OCI-LY7 (cell line): ENCODE measurements at regions not wholly inside any gene's neighbourhood (a gene's known extent, or its start where the extent isn't known, plus 50 kb on each side); places are given as distances from the start of the nearest gene placed in this dataset.

ENCODE experiments used
- BruUV-seq: library from RNA; stranded (reverse); fragments of 400-500 nt; replicated peaks from 2 replicates; lab custom pipeline; 2021; lab: Mats Ljungman, UMichigan
- CTCF ChIA-PET: fragments of 300-600 bp; sonication (Branson Sonifier 250); formaldehyde crosslinking; loops from one replicate; lab custom pipeline; 2022; ENCODE audit warnings: antibody characterized with exemption; ENCODE audit not compliant: unreplicated experiment; lab: Charles Lee
- POLR2A ChIA-PET: fragments of 300-600 bp; sonication (Branson Sonifier 250); formaldehyde crosslinking; loops from one replicate; lab custom pipeline; 2022; ENCODE audit warnings: antibody characterized with exemption; lab: Charles Lee
- DNase-seq: peaks from one replicate; pipeline ENCODE4 v3.0.0-alpha.2; 2015; ENCODE audit warnings: low spot score
- H2AFZ ChIP-seq: fragments of 200-600 bp; sonication (generic), shearing (Covaris generic); 2 replicates; pipeline ENCODE4 v1.6.1; 2014; ENCODE audit warnings: mild to moderate bottlenecking, antibody characterized with exemption, low read length, moderate library complexity
- H3K27ac ChIP-seq: fragments of 200-600 bp; sonication (generic); 2 replicates; pipeline ENCODE4 v1.5.1; 2014; ENCODE audit warnings: mixed run types, low read depth, mild to moderate bottlenecking, moderate library complexity, low read length, inconsistent platforms; ENCODE audit not compliant: poor library complexity, severe bottlenecking
- H3K36me3 ChIP-seq: fragments of 200-600 bp; sonication (generic); 2 replicates; pipeline ENCODE4 v1.6.1; 2014; ENCODE audit warnings: mild to moderate bottlenecking, antibody characterized with exemption, low read length, moderate library complexity, mixed read lengths; ENCODE audit not compliant: insufficient read depth
- H3K4me1 ChIP-seq: fragments of 200-600 bp; sonication (generic); 2 replicates; pipeline ENCODE4 v1.5.1; 2014; ENCODE audit warnings: mild to moderate bottlenecking, low read length; ENCODE audit not compliant: insufficient read depth, poor library complexity, severe bottlenecking
- H3K4me2 ChIP-seq: fragments of 200-600 bp; sonication (generic); 2 replicates; pipeline ENCODE4 v1.6.1; 2014; ENCODE audit warnings: mild to moderate bottlenecking, low read length
- H3K4me3 ChIP-seq: fragments of 200-600 bp; sonication (generic); 2 replicates; pipeline ENCODE4 v1.5.1; 2014; ENCODE audit warnings: mild to moderate bottlenecking, low read depth, low read length; ENCODE audit not compliant: poor library complexity, severe bottlenecking
- H3K79me2 ChIP-seq: fragments of 200-600 bp; sonication (generic); 2 replicates; pipeline ENCODE4 v1.6.1; 2016; ENCODE audit warnings: low read depth, mild to moderate bottlenecking, low read length, moderate library complexity, mixed read lengths; ENCODE audit not compliant: insufficient read depth
- H3K9me2 ChIP-seq: fragments of 200-600 bp; sonication (generic); 2 replicates; pipeline ENCODE4 v1.6.1; 2016; ENCODE audit warnings: mild to moderate bottlenecking, low read length, mixed read lengths; ENCODE audit not compliant: insufficient read depth
- H3K9me3 ChIP-seq: fragments of 200-600 bp; sonication (generic); 2 replicates; pipeline ENCODE4 v1.6.1; 2014; ENCODE audit warnings: mild to moderate bottlenecking, mixed run types, low read length, mixed read lengths
- H4K20me1 ChIP-seq: fragments of 200-600 bp; sonication (generic); 2 replicates; pipeline ENCODE4 v1.6.1; 2014; ENCODE audit warnings: mild to moderate bottlenecking, antibody characterized with exemption, low read length, moderate library complexity, mixed read lengths; ENCODE audit not compliant: insufficient read depth
- CTCF ChIP-seq: fragments of 200-600 bp; sonication (generic); conservative IDR thresholded peaks from 2 replicates; pipeline ENCODE4 v1.5.1; 2014; ENCODE audit warnings: mild to moderate bottlenecking, antibody characterized with exemption, low read length, moderate library complexity, mixed read lengths
- EZH2phosphoT487 ChIP-seq: fragments of 200-600 bp; sonication (generic); IDR thresholded peaks from 2 replicates; pipeline ENCODE4 v1.6.1; 2018; ENCODE audit warnings: low read depth, borderline replicate concordance, mild to moderate bottlenecking, mixed run types, antibody characterized with exemption, low read length, moderate library complexity, mixed read lengths
- intact Hi-C: fragments of 100-400 bp; cut with micrococcal nuclease; formaldehyde crosslinking; loops from one replicate; pipeline ENCODE4 v1.10.0; 2022; ENCODE audit not compliant: unreplicated experiment

DNA sequence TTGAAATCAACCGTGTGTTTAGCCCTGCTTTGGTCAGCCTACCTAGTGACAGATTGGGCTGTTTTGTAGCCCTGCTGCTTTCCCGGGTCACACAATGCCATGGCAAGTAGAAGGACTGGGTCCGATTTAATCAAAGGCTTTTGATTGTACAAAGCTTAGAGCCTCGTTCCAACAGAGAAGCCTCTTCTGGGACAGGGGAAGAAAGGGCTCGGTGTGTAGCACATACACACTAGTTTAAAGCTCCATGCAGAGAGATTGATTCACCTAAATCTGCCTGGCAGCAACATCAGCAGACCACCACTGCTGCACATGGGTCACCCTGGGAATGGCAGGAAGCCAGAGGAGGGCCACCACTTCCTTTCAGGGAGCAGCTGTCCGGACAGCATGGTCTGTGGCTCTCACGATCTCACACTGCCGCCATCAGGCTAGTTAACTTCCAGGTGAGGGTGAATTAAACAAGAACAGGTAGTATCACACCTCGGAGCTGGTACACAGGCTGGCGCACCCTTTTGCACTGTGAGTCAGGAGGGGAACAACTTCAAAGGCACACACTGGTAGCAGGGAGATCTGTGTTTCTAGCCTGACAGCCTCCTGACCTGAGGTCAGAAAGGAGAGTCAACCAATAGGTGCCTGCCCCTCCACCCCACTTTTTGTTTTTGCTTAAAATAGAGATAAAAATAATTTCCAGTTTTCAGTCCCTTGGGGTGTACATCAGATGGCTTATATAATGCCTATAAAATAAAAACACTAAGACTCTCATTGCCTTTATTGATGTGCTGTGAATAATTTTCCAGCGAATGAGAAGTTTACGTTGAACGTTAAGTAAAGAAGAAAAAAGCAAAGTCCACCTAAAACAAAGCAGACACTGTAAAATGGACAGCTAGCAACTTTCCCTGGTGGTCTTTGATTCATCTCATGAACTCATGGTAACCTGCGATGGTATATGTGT is 108.5 kb downstream of the CDCA7 start:
- H3K36me3 ChIP-seq: no peaks in the 10 kb centered on the region
- no peaks in the 10 kb centered on the region for H3K9me2 ChIP-seq
- H2AFZ ChIP-seq: no peak overlapping the region
- ChIA-PET POLR2A (no interaction called here), CTCF (no interaction called here)
- no peak overlapping the region for H3K4me2 ChIP-seq
- H3K4me3 ChIP-seq: no peak overlapping the region
- H3K79me2 ChIP-seq: no peaks in the 10 kb centered on the region
- TF ChIP-seq CTCF (no peak), EZH2phosphoT487 (no peak)
- H3K27ac ChIP-seq: no peak overlapping the region
- intact Hi-C loops: no loop called here
- H4K20me1 ChIP-seq: no peaks in the 10 kb centered on the region
- no peak for DNase-seq
- H3K4me1 ChIP-seq: no peaks in the 10 kb centered on the region
- no peaks in the 10 kb centered on the region for H3K9me3 ChIP-seq
- no TSS peak for BruUV-seq

DNA sequence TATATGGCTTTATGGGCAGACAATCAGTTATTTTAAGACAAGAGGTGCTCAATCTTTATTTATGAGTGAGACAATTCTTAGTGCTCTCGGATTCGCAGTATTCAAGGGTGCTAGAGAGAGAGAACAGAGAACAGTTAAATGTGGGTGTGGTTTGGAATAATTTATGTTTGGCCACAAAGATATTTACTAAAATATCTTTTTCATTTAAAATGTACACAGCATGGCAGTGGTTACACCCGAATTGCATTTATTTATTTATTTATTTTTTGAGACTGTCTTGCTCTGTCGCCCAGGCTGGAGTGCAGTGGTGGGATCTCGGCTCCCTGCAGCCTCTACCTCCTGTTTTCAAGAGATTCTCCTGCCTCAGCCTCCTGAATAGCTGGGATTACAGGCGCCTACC is 109.2 kb downstream of the CDCA7 start:
- Histone ChIP-seq H3K79me2 (no peaks in the 10 kb centered on the region), H3K27ac (no peak overlapping the region), H3K4me1 (no peaks in the 10 kb centered on the region), H3K4me3 (no peak overlapping the region), H4K20me1 (no peaks in the 10 kb centered on the region), H3K9me2 (no peaks in the 10 kb centered on the region), H3K36me3 (no peaks in the 10 kb centered on the region), H3K4me2 (no peak overlapping the region), H2AFZ (no peak overlapping the region), H3K9me3 (no peaks in the 10 kb centered on the region)
- DNase-seq: no peak
- BruUV-seq: no TSS peak
- ChIA-PET CTCF (no interaction called here), POLR2A (no interaction called here)
- intact Hi-C loops: no loop called here
- no peak for TF ChIP-seq EZH2phosphoT487
- no peak for TF ChIP-seq CTCF

DNA sequence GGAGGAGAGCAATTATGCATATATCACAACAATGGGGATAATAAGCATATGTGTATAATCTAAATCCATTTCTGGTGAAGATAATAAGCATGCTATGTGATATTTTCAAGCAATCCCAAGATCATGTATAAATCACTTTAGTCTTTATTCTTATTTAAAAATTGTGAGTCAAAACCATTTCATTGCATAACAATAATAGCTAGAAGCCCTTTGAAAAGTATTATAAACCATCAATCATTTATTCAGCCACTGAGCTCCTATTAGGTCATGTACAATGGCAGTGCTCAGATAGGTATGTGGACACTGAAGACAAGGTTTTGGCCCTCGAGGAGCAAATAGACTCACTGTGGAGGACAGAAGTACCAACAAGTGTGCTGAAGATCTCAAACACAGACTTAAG is 113.1 kb downstream of the CDCA7 start:
- no peak for TF ChIP-seq CTCF
- no peak for TF ChIP-seq EZH2phosphoT487
- H3K9me2 ChIP-seq: no peaks in the 10 kb centered on the region
- no peak overlapping the region for H3K27ac ChIP-seq
- H3K4me3 ChIP-seq: no peak overlapping the region
- ChIA-PET CTCF (no interaction called here), POLR2A (no interaction called here)
- intact Hi-C loops: no loop called here
- no TSS peak for BruUV-seq
- H3K9me3 ChIP-seq: no peaks in the 10 kb centered on the region
- no peak overlapping the region for H3K4me2 ChIP-seq
- no peaks in the 10 kb centered on the region for H4K20me1 ChIP-seq
- H2AFZ ChIP-seq: no peak overlapping the region
- no peaks in the 10 kb centered on the region for H3K4me1 ChIP-seq
- no peaks in the 10 kb centered on the region for H3K36me3 ChIP-seq
- H3K79me2 ChIP-seq: no peaks in the 10 kb centered on the region
- DNase-seq: no peak
